GM18498 (cell line): ENCODE measurements at regions not wholly inside any gene's neighbourhood (a gene's known extent, or its start where the extent isn't known, plus 50 kb on each side); places are given as distances from the start of the nearest gene placed in this dataset.
"Not testable (repeated sequence)": the region's sequence is repeated elsewhere in the genome, so short reads cannot be mapped to it uniquely, and the experiment has no call there.

Experiments
- ATAC-seq: cut with Tn5 transposase; IDR thresholded peaks from one replicate; pipeline ENCODE4 v1.9.1; 2021; ENCODE audit warnings: mild to moderate bottlenecking, moderate library complexity; ENCODE audit not compliant: unreplicated experiment

- ATAC-seq: no peak
Measured at GRCh38 chr5:36389245-36389644, 87.5 kb upstream of the RANBP3L start.

GRCh38 chr5:36390640-36391039 lies 88.9 kb upstream of the RANBP3L start:
- no peak for ATAC-seq

GRCh38 chr5:36392186-36392585 lies 90.5 kb upstream of the RANBP3L start:
- ATAC-seq: no peak

GRCh38 chr5:36392818-36393217 lies 91.1 kb upstream of the RANBP3L start:
- no peak for ATAC-seq

- ATAC-seq: no peak
Measured at GRCh38 chr5:36393656-36394428, 92.1 kb upstream of the RANBP3L start.

- no peak for ATAC-seq
Measured at GRCh38 chr5:36395260-36395659, 93.6 kb upstream of the RANBP3L start.

- ATAC-seq: not testable (repeated sequence)
Measured at GRCh38 chr5:36395947-36396346, 94.2 kb upstream of the RANBP3L start.

- ATAC-seq: no peak
Measured at GRCh38 chr5:36396640-36397039, 94.9 kb upstream of the RANBP3L start.

GRCh38 chr5:36397901-36398536 lies 96.3 kb upstream of the RANBP3L start:
- ATAC-seq: no peak

GRCh38 chr5:36402512-36402906 lies 100.8 kb upstream of the RANBP3L start:
- ATAC-seq: no peak

GRCh38 chr5:36403632-36404311 lies 102.1 kb upstream of the RANBP3L start:
- ATAC-seq: no peak

GRCh38 chr5:36406023-36406422 lies 104.3 kb upstream of the RANBP3L start:
- ATAC-seq: no peak

GRCh38 chr5:36407396-36407795 lies 105.7 kb upstream of the RANBP3L start:
- ATAC-seq: no peak

- not testable (repeated sequence) for ATAC-seq
Measured at GRCh38 chr5:36409711-36410110, 108.0 kb upstream of the RANBP3L start.

GRCh38 chr5:36410672-36411071 lies 109.0 kb upstream of the RANBP3L start:
- ATAC-seq: not testable (repeated sequence)

- ATAC-seq: no peak
Measured at GRCh38 chr5:36414869-36415282, 113.2 kb upstream of the RANBP3L start.

GRCh38 chr5:36416605-36417004 lies 114.9 kb upstream of the RANBP3L start:
- ATAC-seq: no peak

- no peak for ATAC-seq
Measured at GRCh38 chr5:36417221-36417620, 115.5 kb upstream of the RANBP3L start.

- ATAC-seq: no peak
Measured at GRCh38 chr5:36417668-36418067, 116.0 kb upstream of the RANBP3L start.

GRCh38 chr5:36418152-36418979 lies 116.7 kb upstream of the RANBP3L start:
- ATAC-seq: no peak

GRCh38 chr5:36421256-36421655 lies 119.6 kb upstream of the RANBP3L start:
- no peak for ATAC-seq
